ENCODE measurements at regions not wholly inside any gene's neighbourhood (a gene's known extent, or its start where the extent isn't known, plus 50 kb on each side); places are given as distances from the start of the nearest gene placed in this dataset.

DNA sequence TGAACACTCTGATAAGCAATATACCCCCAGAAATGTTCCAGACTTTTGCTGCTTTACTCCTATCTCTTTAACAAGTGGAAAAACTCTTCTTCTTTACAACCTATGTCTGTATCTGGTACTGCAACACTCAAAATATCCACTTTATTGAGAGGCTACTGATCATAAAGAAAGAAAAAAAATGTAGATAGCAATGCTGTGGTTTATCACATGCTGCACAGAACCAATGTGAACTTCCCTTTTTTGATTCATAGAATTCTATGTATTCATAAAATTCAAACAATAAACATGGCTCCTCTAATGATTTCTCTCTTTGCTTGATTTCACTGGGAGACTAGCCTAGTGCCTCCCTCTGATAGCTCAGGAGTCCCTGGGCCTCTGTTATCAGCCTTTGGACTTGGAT, 223.5 kb downstream of the ZNF674 start:
- no peak for TF ChIP-seq POLR2A (IDR thresholded peaks at IDR 0.05)
- no peak for TF ChIP-seq CTCF (IDR thresholded peaks at IDR 0.05)
